ENCODE measurements at regions not wholly inside any gene's neighbourhood (a gene's known extent, or its start where the extent isn't known, plus 50 kb on each side); places are given as distances from the start of the nearest gene placed in this dataset.

GRCh38 chr1:170791941-170792340, 128.0 kb downstream of the PRRX1 start:
- no peak for TF ChIP-seq CTCF (IDR thresholded peaks at IDR 0.05)
- no peak for TF ChIP-seq POLR2A (IDR thresholded peaks at IDR 0.05)
- no peak for TF ChIP-seq EP300 (IDR thresholded peaks at IDR 0.05)
